PC-9 (cell line): ENCODE measurements at regions not wholly inside any gene's neighbourhood (a gene's known extent, or its start where the extent isn't known, plus 50 kb on each side); places are given as distances from the start of the nearest gene placed in this dataset.

Source experiments
- BruUV-seq: library from RNA; stranded (reverse); fragments of 400-500 nt; replicated peaks from 2 replicates; lab custom pipeline; 2021; lab: Mats Ljungman, UMichigan
- CTCF ChIA-PET: fragments of 300-600 bp; sonication (Branson Sonifier 250); formaldehyde crosslinking; loops from one replicate; lab custom pipeline; 2022; ENCODE audit warnings: antibody characterized with exemption; lab: Charles Lee
- POLR2A ChIA-PET: fragments of 300-600 bp; sonication (Branson Sonifier 250); formaldehyde crosslinking; loops from one replicate; lab custom pipeline; 2022; ENCODE audit warnings: antibody characterized with exemption; ENCODE audit not compliant: unreplicated experiment; lab: Charles Lee
- DNase-seq, 2 experiments: peaks; one replicate each; pipeline versions ENCODE4 v3.0.0 to v3.0.0-alpha.2; 2015 to 2022; ENCODE audit warnings: mixed read lengths in 1 of 2
- H2AFZ ChIP-seq: fragments of 200-600 bp; sonication (generic); 2 replicates; pipeline ENCODE4 v1.8.1; 2017; ENCODE audit warnings: antibody characterized with exemption
- H3F3A ChIP-seq: fragments of 200-600 bp; sonication (generic); 2 replicates; pipeline ENCODE4 v1.8.1; 2017; ENCODE audit warnings: antibody characterized with exemption, mild to moderate bottlenecking, low read depth; ENCODE audit not compliant: insufficient read depth
- H3K27ac ChIP-seq: fragments of 200-600 bp; sonication (generic); 2 replicates; pipeline ENCODE4 v1.6.1; 2016; ENCODE audit warnings: mixed run types
- H3K27me3 ChIP-seq: fragments of 200-600 bp; sonication (generic); 2 replicates; pipeline ENCODE4 v1.6.1; 2016; ENCODE audit warnings: low read depth, mixed run types; ENCODE audit not compliant: insufficient read depth
- H3K36me3 ChIP-seq: fragments of 200-600 bp; sonication (generic); 2 replicates; pipeline ENCODE4 v1.6.1; 2016; ENCODE audit warnings: low read depth, mixed run types
- H3K4me1 ChIP-seq: fragments of 200-600 bp; sonication (generic); replicated peaks from 2 replicates; pipeline ENCODE4 v1.6.1; 2016; ENCODE audit warnings: mixed run types; ENCODE audit not compliant: insufficient read depth
- H3K4me2 ChIP-seq: fragments of 200-600 bp; sonication (generic); 2 replicates; pipeline ENCODE4 v1.6.1; 2017; ENCODE audit warnings: mixed run types
- H3K4me3 ChIP-seq: fragments of 200-600 bp; sonication (generic); 2 replicates; pipeline ENCODE4 v1.6.1; 2016; ENCODE audit warnings: mixed run types
- H3K79me2 ChIP-seq: fragments of 200-600 bp; sonication (generic); 2 replicates; pipeline ENCODE4 v1.6.1; 2017; ENCODE audit warnings: low read depth, mixed run types
- H3K9me2 ChIP-seq: fragments of 200-600 bp; sonication (generic); 2 replicates; pipeline ENCODE4 v1.8.1; 2017; ENCODE audit warnings: mild to moderate bottlenecking; ENCODE audit not compliant: insufficient read depth
- H3K9me3 ChIP-seq: fragments of 200-600 bp; sonication (generic); 2 replicates; pipeline ENCODE4 v1.8.1; 2016; ENCODE audit warnings: low read depth; ENCODE audit not compliant: insufficient read depth
- H4K20me1 ChIP-seq: fragments of 200-600 bp; sonication (generic); 2 replicates; pipeline ENCODE4 v1.8.1; 2017; ENCODE audit not compliant: insufficient read depth
- CTCF ChIP-seq: fragments of 200-600 bp; sonication (generic); conservative IDR thresholded peaks from 2 replicates; pipeline ENCODE4 v1.6.1; 2017; ENCODE audit warnings: mixed run types, antibody characterized with exemption, mild to moderate bottlenecking, moderate library complexity
- EZH2 ChIP-seq: fragments of 200-600 bp; sonication (generic); IDR thresholded peaks from 2 replicates; pipeline ENCODE4 v1.8.0; 2017; ENCODE audit warnings: antibody characterized with exemption, low read depth
- intact Hi-C: fragments of 100-400 bp; cut with micrococcal nuclease; formaldehyde crosslinking; loops from one replicate; pipeline ENCODE4 v1.10.0; 2022; ENCODE audit not compliant: unreplicated experiment

GRCh38 chr1:234690872-234691271 is 80.9 kb upstream of the IRF2BP2 start:
- Histone ChIP-seq H3K4me3 (no peak overlapping the region), H3K4me2 (no peak overlapping the region), H4K20me1 (no peaks in the 10 kb centered on the region), H3K4me1 (no peaks in the 10 kb centered on the region), H3F3A (peaks cover 27% of the 10 kb centered on the region), H2AFZ (no peak overlapping the region), H3K27me3 (no peaks in the 10 kb centered on the region), H3K9me3 (peaks cover 10% of the 10 kb centered on the region), H3K9me2 (no peaks in the 10 kb centered on the region), H3K79me2 (no peaks in the 10 kb centered on the region), H3K27ac (no peak overlapping the region), H3K36me3 (0 out of 2 replicates have a peak, but pooled peaks cover 4% of the 10 kb centered on the region)
- intact Hi-C loops = no loop called here
- CTCF ChIA-PET = no interaction called here
- no peak for TF ChIP-seq EZH2
- no peak for TF ChIP-seq CTCF
- DNase-seq = no peak
- no TSS peak for BruUV-seq
- POLR2A ChIA-PET = no interaction called here

- ChIA-PET CTCF (no interaction called here), POLR2A (no interaction called here)
- Histone ChIP-seq H3K9me3 (peaks cover 24% of the 10 kb centered on the region), H3K27me3 (no peaks in the 10 kb centered on the region), H4K20me1 (no peaks in the 10 kb centered on the region), H3K4me2 (no peak overlapping the region), H2AFZ (no peak overlapping the region), H3K27ac (no peak overlapping the region), H3K4me3 (no peak overlapping the region), H3K4me1 (peaks cover 9% of the 10 kb centered on the region), H3K79me2 (no peaks in the 10 kb centered on the region), H3K9me2 (no peaks in the 10 kb centered on the region), H3K36me3 (peaks cover 20% of the 10 kb centered on the region), H3F3A (peaks cover 38% of the 10 kb centered on the region)
- no TSS peak for BruUV-seq
- no peak for DNase-seq
- intact Hi-C loops = no loop called here
- TF ChIP-seq CTCF (no peak), EZH2 (no peak)
Observed at GRCh38 chr1:234689236-234689635, 79.3 kb upstream of the IRF2BP2 start.

GRCh38 chr1:234687011-234687410 is 77.0 kb upstream of the IRF2BP2 start:
- no peak overlapping the region for H3K4me2 ChIP-seq
- TF ChIP-seq CTCF (no peak), EZH2 (no peak)
- H3K36me3 ChIP-seq = peaks cover 20% of the 10 kb centered on the region
- no peak overlapping the region for H2AFZ ChIP-seq
- no peak overlapping the region for H3K4me3 ChIP-seq
- H3K9me3 ChIP-seq = peaks cover 24% of the 10 kb centered on the region
- no peaks in the 10 kb centered on the region for H3K79me2 ChIP-seq
- peaks cover 17% of the 10 kb centered on the region for H3K4me1 ChIP-seq
- ChIA-PET CTCF (no interaction called here), POLR2A (no interaction called here)
- no peaks in the 10 kb centered on the region for H3K9me2 ChIP-seq
- no peak overlapping the region for H3K27ac ChIP-seq
- H3K27me3 ChIP-seq = no peaks in the 10 kb centered on the region
- peaks cover 51% of the 10 kb centered on the region for H3F3A ChIP-seq
- H4K20me1 ChIP-seq = no peaks in the 10 kb centered on the region
- intact Hi-C loops = no loop called here
- DNase-seq = no peak
- BruUV-seq = no TSS peak
